Liver (tissue), 3 donors: ENCODE measurements at regions not wholly inside any gene's neighbourhood (a gene's known extent, or its start where the extent isn't known, plus 50 kb on each side); places are given as distances from the start of the nearest gene placed in this dataset.

Source experiments
- CTCF ChIP-seq: fragments of 150-350 bp; IDR thresholded peaks from 2 replicates; pipeline ENCODE4 v1.5.1; 2017; ENCODE audit warnings: improper control_type of control experiment, low read depth, low read length; ENCODE audit not compliant: missing input control
- EGR1 ChIP-seq, 2 donors: IDR thresholded peaks; 2 replicates each; pipeline ENCODE4 v1.6.1; 2016 to 2018; ENCODE audit warnings: antibody characterized with exemption in 2 of 2, low read depth in 2 of 2
- FOXA1 ChIP-seq: IDR thresholded peaks from 2 replicates; pipeline ENCODE4 v1.6.1; 2016; ENCODE audit warnings: antibody characterized with exemption
- TAF1 ChIP-seq: conservative IDR thresholded peaks from 2 replicates; pipeline ENCODE4 v1.6.1; 2016; ENCODE audit warnings: antibody characterized with exemption, mild to moderate bottlenecking
- donor health status: healthy.
- donor health status: healthy.

GRCh38 chr1:67528141-67528540, 97.9 kb upstream of the SERBP1 start:
- no peak for TF ChIP-seq TAF1
- TF ChIP-seq FOXA1, result no peak
- TF ChIP-seq CTCF, result no peak
- TF ChIP-seq EGR1 (IDR thresholded peaks at IDR 0.05; ENCODE audit: low read depth in 2 of 2), result no peak
